HCT116 (cell line): ENCODE measurements at regions not wholly inside any gene's neighbourhood (a gene's known extent, or its start where the extent isn't known, plus 50 kb on each side); places are given as distances from the start of the nearest gene placed in this dataset.

ENCODE experiments used
- ATAC-seq: fragments of 200-7000 bp; cut with Tn5 transposase; 2 replicates; pipeline ENCODE4 v1.9.1; 2020; ENCODE audit warnings: mild to moderate bottlenecking, moderate library complexity
- BruUV-seq: library from RNA; stranded (reverse); fragments of 400-500 nt; replicated peaks from 2 replicates; lab custom pipeline; 2021; lab: Mats Ljungman, UMichigan
- CTCF ChIA-PET: fragments of 300-600 bp; sonication (Branson Sonifier 250); formaldehyde crosslinking; loops from one replicate; lab custom pipeline; 2021; ENCODE audit warnings: antibody characterized with exemption; lab: Charles Lee
- POLR2A ChIA-PET: fragments of 300-600, 350-600 bp; sonication (Branson Sonifier 250); formaldehyde crosslinking; loops from one replicate; lab custom pipeline; 2021; ENCODE audit warnings: antibody characterized with exemption; lab: Charles Lee
- RAD21 ChIA-PET, 2 experiments: fragments of 300-600 bp; sonication (Branson Sonifier 250); formaldehyde crosslinking; loops; one replicate each; lab custom pipeline; 2023; ENCODE audit warnings: low total read pairs in 2 of 2; ENCODE audit not compliant: uncharacterized antibody in 2 of 2, unreplicated experiment in 2 of 2, low non-redundant PET in 1 of 2; lab: Charles Lee
- DNase-seq: peaks from one replicate; pipeline ENCODE4 v3.0.0-alpha.2; 2010; ENCODE audit warnings: low read depth, low spot score
- H2AFZ ChIP-seq: fragments of 200-600 bp; shearing (Covaris generic), sonication (generic); 2 replicates; pipeline ENCODE4 v1.6.1; 2017; ENCODE audit warnings: low read depth, mixed run types, mixed read lengths, antibody characterized with exemption, low read length; ENCODE audit not compliant: poor library complexity, severe bottlenecking
- H3K27ac ChIP-seq: 2 replicates; pipeline ENCODE4 v1.5.1; 2012; ENCODE audit warnings: low read depth, low read length
- H3K27me3 ChIP-seq: fragments of 200-600 bp; sonication (generic); 2 replicates; pipeline ENCODE4 v1.6.1; 2016; ENCODE audit warnings: mixed run types, low read length, mixed read lengths; ENCODE audit not compliant: insufficient read depth
- H3K36me3 ChIP-seq, 2 experiments: fragments of 200-500 bp in 1 of 2; fragments of 200-600 bp in 1 of 2; sonication (Bioruptor generic) in 1 of 2; sonication (generic) in 1 of 2; 2 replicates each; pipeline versions ENCODE4 v1.5.1 to v1.6.1; 2014 to 2016; ENCODE audit warnings: low read length in 2 of 2, inconsistent platforms in 1 of 2, mixed read lengths in 1 of 2, mixed run types in 1 of 2; ENCODE audit not compliant: insufficient read depth in 2 of 2, control insufficient read depth in 1 of 2
- H3K4me1 ChIP-seq, 2 experiments: fragments of 200-600 bp in 1 of 2; sonication (generic) in 1 of 2; 2 replicates each; pipeline versions ENCODE4 v1.5.1 to v1.6.1; 2012 to 2017; ENCODE audit warnings: low read length in 2 of 2, inconsistent platforms in 1 of 2, mild to moderate bottlenecking in 1 of 2, mixed read lengths in 1 of 2, mixed run types in 1 of 2, moderate library complexity in 1 of 2; ENCODE audit not compliant: insufficient read depth in 2 of 2, control insufficient read depth in 1 of 2
- H3K4me2 ChIP-seq: fragments of 200-600 bp; sonication (generic); 2 replicates; pipeline ENCODE4 v1.6.1; 2017; ENCODE audit warnings: mixed run types, low read length, mixed read lengths
- H3K4me3 ChIP-seq, 2 experiments: fragments of 200-600 bp in 1 of 2; sonication (generic) in 1 of 2; replicated peaks in 1 of 2; 2 replicates each; pipeline ENCODE4 v1.5.1; 2011 to 2016; ENCODE audit warnings: low read length in 2 of 2, control low read depth in 1 of 2, low read depth in 1 of 2, mild to moderate bottlenecking in 1 of 2, mixed read lengths in 1 of 2, mixed run types in 1 of 2
- H3K79me2 ChIP-seq: fragments of 200-600 bp; sonication (generic); 2 replicates; pipeline ENCODE4 v1.6.1; 2017; ENCODE audit warnings: mild to moderate bottlenecking, mixed run types, low read length, moderate library complexity, mixed read lengths; ENCODE audit not compliant: insufficient read depth
- H3K9ac ChIP-seq: fragments of 200-600 bp; sonication (generic); 2 replicates; pipeline ENCODE4 v1.6.1; 2016; ENCODE audit warnings: low read length, mixed read lengths
- H3K9me2 ChIP-seq: fragments of 200-600 bp; sonication (generic), shearing (Covaris generic); 2 replicates; pipeline ENCODE4 v1.6.1; 2017; ENCODE audit warnings: mixed run types, mild to moderate bottlenecking, moderate library complexity; ENCODE audit not compliant: insufficient read depth
- H3K9me3 ChIP-seq, 2 experiments: fragments of 200-500 bp in 1 of 2; fragments of 200-600 bp in 1 of 2; sonication (Bioruptor generic) in 1 of 2; sonication (generic) in 1 of 2; 2 replicates each; pipeline ENCODE4 v1.6.1; 2014 to 2017; ENCODE audit warnings: low read length in 2 of 2, mixed read lengths in 2 of 2, inconsistent platforms in 1 of 2, low read depth in 1 of 2, mild to moderate bottlenecking in 1 of 2, mixed run types in 1 of 2, moderate library complexity in 1 of 2; ENCODE audit not compliant: control insufficient read depth in 1 of 2, insufficient read depth in 1 of 2
- H4K20me1 ChIP-seq: fragments of 200-600 bp; sonication (generic), shearing (Covaris generic); 2 replicates; pipeline ENCODE4 v1.6.1; 2017; ENCODE audit warnings: mixed run types, mild to moderate bottlenecking, moderate library complexity; ENCODE audit not compliant: insufficient read depth
- CBX3 ChIP-seq: IDR thresholded peaks from 2 replicates; pipeline ENCODE4 v1.6.1; 2012; ENCODE audit warnings: low read depth
- CEBPB ChIP-seq: IDR thresholded peaks from 2 replicates; pipeline ENCODE4 v1.6.1; 2012; ENCODE audit warnings: low read depth
- EGR1 ChIP-seq: IDR thresholded peaks from 2 replicates; pipeline ENCODE4 v1.6.1; 2012; ENCODE audit warnings: low read depth
- EZH2 ChIP-seq: fragments of 200-600 bp; sonication (generic); IDR thresholded peaks from 2 replicates; pipeline ENCODE4 v1.6.1; 2017; ENCODE audit warnings: antibody characterized with exemption, mixed run types
- JUND ChIP-seq: IDR thresholded peaks from 2 replicates; pipeline ENCODE4 v1.6.1; 2012
- RAD21 ChIP-seq: IDR thresholded peaks from 2 replicates; pipeline ENCODE4 v1.6.1; 2012; ENCODE audit warnings: low read depth, mild to moderate bottlenecking
- SP1 ChIP-seq: IDR thresholded peaks from 2 replicates; pipeline ENCODE4 v1.6.1; 2012; ENCODE audit warnings: low read depth
- SRF ChIP-seq: IDR thresholded peaks from 2 replicates; pipeline ENCODE4 v1.6.1; 2012; ENCODE audit warnings: low read depth
- TCF7L2 ChIP-seq: IDR thresholded peaks from 2 replicates; pipeline ENCODE4 v1.7.0; 2011; ENCODE audit warnings: borderline replicate concordance, inconsistent platforms; ENCODE audit not compliant: insufficient read depth, insufficient read length; ENCODE audit errors: extremely low read depth
- ZFX ChIP-seq: fragments of 450-650 bp; IDR thresholded peaks from 2 replicates; pipeline ENCODE4 v1.6.1; 2017
- ZNF274 ChIP-seq: fragments of 200-500 bp; sonication (Bioruptor generic); IDR thresholded peaks from 2 replicates; pipeline ENCODE4 v1.6.1; 2014; ENCODE audit warnings: mild to moderate bottlenecking, low read depth, low read length, inconsistent platforms
- intact Hi-C: fragments of 100-400 bp; cut with micrococcal nuclease; formaldehyde crosslinking; loops from 2 replicates; pipeline ENCODE4 v1.10.0; 2022
- TF ChIP-seq, protein P1 (sequence below): IDR thresholded peaks from 2 replicates; pipeline ENCODE4 v1.6.1; 2011; ENCODE audit warnings: mild to moderate bottlenecking, low read length, moderate library complexity; ENCODE audit not compliant: insufficient replicate concordance; ENCODE audit errors: extremely low read depth
- TF ChIP-seq, protein P2 (sequence below), 3 experiments: fragments of 200-600 bp in 1 of 3; sonication (generic) in 1 of 3; IDR thresholded peaks in 2 of 3; conservative IDR thresholded peaks in 1 of 3; 2 replicates each; pipeline ENCODE4 v1.5.1; 2012 to 2017; ENCODE audit warnings: low read depth in 2 of 3, low read length in 2 of 3, antibody characterized with exemption in 1 of 3, borderline replicate concordance in 1 of 3, control low read depth in 1 of 3, mild to moderate bottlenecking in 1 of 3, mixed read lengths in 1 of 3, mixed run types in 1 of 3, moderate library complexity in 1 of 3; ENCODE audit not compliant: insufficient read depth in 1 of 3
- TF ChIP-seq, protein P3 (sequence below): IDR thresholded peaks from 2 replicates; pipeline ENCODE4 v1.6.1; 2012

DNA sequence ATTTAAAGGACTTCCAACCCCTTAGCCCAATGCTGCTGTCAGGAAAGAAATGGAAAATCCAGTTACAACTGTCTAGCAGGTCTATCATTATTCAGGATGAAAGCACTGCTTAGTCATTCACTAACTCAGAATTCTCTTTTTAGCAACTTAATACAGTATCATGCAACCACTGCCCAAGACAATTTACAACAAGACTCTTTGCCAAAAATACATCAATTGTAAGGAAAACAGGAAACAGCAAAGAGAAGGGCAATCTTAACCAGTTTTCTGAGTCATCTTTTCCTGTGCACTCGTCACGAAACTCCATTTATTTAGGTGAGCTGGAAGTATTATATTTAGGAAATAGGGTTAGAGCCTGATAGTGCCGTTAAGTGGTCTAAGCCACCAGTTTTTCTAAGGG is 1197.7 kb upstream of the CITED2 start:
- no peaks in the 10 kb centered on the region for H3K4me1 ChIP-seq
- ATAC-seq (no peak), DNase-seq (no peak)
- H3K36me3 ChIP-seq: no peaks in the 10 kb centered on the region
- H3K27me3 ChIP-seq: no peaks in the 10 kb centered on the region
- ChIA-PET RAD21 (no interaction called here), POLR2A (no interaction called here), CTCF (no interaction called here)
- no peak overlapping the region for H3K27ac ChIP-seq
- H2AFZ ChIP-seq: no peak overlapping the region
- H3K79me2 ChIP-seq: no peaks in the 10 kb centered on the region
- H3K4me3 ChIP-seq: no peak overlapping the region
- H3K9me2 ChIP-seq: no peaks in the 10 kb centered on the region
- H3K9me3 ChIP-seq: no peaks in the 10 kb centered on the region
- TF ChIP-seq SP1: 0 out of 2 replicates have a peak, but pooled peaks have one; percentile 12
- TF ChIP-seq, protein P1, sequence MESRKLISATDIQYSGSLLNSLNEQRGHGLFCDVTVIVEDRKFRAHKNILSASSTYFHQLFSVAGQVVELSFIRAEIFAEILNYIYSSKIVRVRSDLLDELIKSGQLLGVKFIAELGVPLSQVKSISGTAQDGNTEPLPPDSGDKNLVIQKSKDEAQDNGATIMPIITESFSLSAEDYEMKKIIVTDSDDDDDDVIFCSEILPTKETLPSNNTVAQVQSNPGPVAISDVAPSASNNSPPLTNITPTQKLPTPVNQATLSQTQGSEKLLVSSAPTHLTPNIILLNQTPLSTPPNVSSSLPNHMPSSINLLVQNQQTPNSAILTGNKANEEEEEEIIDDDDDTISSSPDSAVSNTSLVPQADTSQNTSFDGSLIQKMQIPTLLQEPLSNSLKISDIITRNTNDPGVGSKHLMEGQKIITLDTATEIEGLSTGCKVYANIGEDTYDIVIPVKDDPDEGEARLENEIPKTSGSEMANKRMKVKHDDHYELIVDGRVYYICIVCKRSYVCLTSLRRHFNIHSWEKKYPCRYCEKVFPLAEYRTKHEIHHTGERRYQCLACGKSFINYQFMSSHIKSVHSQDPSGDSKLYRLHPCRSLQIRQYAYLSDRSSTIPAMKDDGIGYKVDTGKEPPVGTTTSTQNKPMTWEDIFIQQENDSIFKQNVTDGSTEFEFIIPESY: no peak
- no peak for TF ChIP-seq JUND
- intact Hi-C loops: no loop called here
- no peaks in the 10 kb centered on the region for H4K20me1 ChIP-seq
- H3K9ac ChIP-seq: no peak overlapping the region
- BruUV-seq: no TSS peak
- no peak overlapping the region for H3K4me2 ChIP-seq

DNA sequence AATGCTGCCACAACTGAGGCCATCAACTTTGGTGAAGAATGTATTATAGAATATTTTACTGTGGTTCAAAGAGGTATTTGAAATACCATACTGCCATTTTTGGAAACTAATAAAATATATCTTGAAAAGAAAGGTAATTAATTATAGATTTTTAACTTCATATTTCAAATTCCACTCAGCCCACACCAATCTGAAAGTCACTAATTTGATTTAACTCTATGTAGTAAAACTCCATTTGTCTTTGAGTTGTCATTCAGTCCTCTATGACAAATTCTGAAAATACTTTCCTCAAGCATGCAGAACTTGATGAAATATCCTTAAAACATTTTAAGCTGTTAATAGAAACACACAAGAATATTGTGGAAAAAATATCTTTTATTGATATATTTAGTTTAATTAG is 1196.7 kb upstream of the CITED2 start:
- DNase-seq (no peak), ATAC-seq (no peak)
- no TSS peak for BruUV-seq
- H3K4me2 ChIP-seq: no peak overlapping the region
- no peaks in the 10 kb centered on the region for H3K9me3 ChIP-seq
- no peak overlapping the region for H2AFZ ChIP-seq
- intact Hi-C loops: no loop called here
- H3K79me2 ChIP-seq: no peaks in the 10 kb centered on the region
- TF ChIP-seq, protein P2, sequence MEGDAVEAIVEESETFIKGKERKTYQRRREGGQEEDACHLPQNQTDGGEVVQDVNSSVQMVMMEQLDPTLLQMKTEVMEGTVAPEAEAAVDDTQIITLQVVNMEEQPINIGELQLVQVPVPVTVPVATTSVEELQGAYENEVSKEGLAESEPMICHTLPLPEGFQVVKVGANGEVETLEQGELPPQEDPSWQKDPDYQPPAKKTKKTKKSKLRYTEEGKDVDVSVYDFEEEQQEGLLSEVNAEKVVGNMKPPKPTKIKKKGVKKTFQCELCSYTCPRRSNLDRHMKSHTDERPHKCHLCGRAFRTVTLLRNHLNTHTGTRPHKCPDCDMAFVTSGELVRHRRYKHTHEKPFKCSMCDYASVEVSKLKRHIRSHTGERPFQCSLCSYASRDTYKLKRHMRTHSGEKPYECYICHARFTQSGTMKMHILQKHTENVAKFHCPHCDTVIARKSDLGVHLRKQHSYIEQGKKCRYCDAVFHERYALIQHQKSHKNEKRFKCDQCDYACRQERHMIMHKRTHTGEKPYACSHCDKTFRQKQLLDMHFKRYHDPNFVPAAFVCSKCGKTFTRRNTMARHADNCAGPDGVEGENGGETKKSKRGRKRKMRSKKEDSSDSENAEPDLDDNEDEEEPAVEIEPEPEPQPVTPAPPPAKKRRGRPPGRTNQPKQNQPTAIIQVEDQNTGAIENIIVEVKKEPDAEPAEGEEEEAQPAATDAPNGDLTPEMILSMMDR (IDR thresholded peaks at IDR 0.05 in 2 of 3, conservative IDR thresholded peaks at IDR 0.05 in 1 of 3; ENCODE audit: borderline replicate concordance in 1 of 3, insufficient read depth in 1 of 3, low read depth in 2 of 3, low read length in 2 of 3): no peak
- TF ChIP-seq RAD21 (no peak), TCF7L2 (no peak), EZH2 (no peak), SRF (no peak), ZFX (no peak), ZNF274 (no peak), SP1 (no peak), EGR1 (no peak), CBX3 (no peak), CEBPB (no peak)
- TF ChIP-seq, protein P3, sequence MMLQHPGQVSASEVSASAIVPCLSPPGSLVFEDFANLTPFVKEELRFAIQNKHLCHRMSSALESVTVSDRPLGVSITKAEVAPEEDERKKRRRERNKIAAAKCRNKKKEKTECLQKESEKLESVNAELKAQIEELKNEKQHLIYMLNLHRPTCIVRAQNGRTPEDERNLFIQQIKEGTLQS: no peak
- TF ChIP-seq, protein P1: no peak
- no peak overlapping the region for H3K4me3 ChIP-seq
- ChIA-PET POLR2A (no interaction called here), RAD21 (no interaction called here), CTCF (no interaction called here)
- H3K27me3 ChIP-seq: no peaks in the 10 kb centered on the region
- no peaks in the 10 kb centered on the region for H4K20me1 ChIP-seq
- no peak overlapping the region for H3K27ac ChIP-seq
- H3K36me3 ChIP-seq: no peaks in the 10 kb centered on the region
- H3K9ac ChIP-seq: no peak overlapping the region
- H3K9me2 ChIP-seq: no peaks in the 10 kb centered on the region
- peaks cover 5 to 9% of the 10 kb centered on the region in 2 experiments; a peak in 3 of 4 replicates for H3K4me1 ChIP-seq
